Rectal smooth muscle tissue (tissue), 1 donor: ENCODE measurements at regions not wholly inside any gene's neighbourhood (a gene's known extent, or its start where the extent isn't known, plus 50 kb on each side); places are given as distances from the start of the nearest gene placed in this dataset.

ENCODE experiments used
- H3K27ac ChIP-seq: one replicate; pipeline ENCODE4 v1.7.0; 2013; ENCODE audit warnings: low read depth, low read length, inconsistent platforms
- H3K27me3 ChIP-seq: one replicate; pipeline ENCODE4 v1.7.0; 2013; ENCODE audit warnings: low read length; ENCODE audit not compliant: control insufficient read depth, insufficient read depth
- H3K36me3 ChIP-seq: one replicate; pipeline ENCODE4 v1.7.0; 2013; ENCODE audit warnings: low read length; ENCODE audit not compliant: control insufficient read depth, insufficient read depth
- H3K4me1 ChIP-seq: one replicate; pipeline ENCODE4 v1.7.0; 2013; ENCODE audit warnings: low read length; ENCODE audit not compliant: control insufficient read depth, insufficient read depth
- H3K4me3 ChIP-seq: one replicate; pipeline ENCODE4 v1.7.0; 2013; ENCODE audit warnings: low read length
- H3K9ac ChIP-seq: one replicate; pipeline ENCODE4 v1.7.0; 2013; ENCODE audit warnings: low read length

DNA sequence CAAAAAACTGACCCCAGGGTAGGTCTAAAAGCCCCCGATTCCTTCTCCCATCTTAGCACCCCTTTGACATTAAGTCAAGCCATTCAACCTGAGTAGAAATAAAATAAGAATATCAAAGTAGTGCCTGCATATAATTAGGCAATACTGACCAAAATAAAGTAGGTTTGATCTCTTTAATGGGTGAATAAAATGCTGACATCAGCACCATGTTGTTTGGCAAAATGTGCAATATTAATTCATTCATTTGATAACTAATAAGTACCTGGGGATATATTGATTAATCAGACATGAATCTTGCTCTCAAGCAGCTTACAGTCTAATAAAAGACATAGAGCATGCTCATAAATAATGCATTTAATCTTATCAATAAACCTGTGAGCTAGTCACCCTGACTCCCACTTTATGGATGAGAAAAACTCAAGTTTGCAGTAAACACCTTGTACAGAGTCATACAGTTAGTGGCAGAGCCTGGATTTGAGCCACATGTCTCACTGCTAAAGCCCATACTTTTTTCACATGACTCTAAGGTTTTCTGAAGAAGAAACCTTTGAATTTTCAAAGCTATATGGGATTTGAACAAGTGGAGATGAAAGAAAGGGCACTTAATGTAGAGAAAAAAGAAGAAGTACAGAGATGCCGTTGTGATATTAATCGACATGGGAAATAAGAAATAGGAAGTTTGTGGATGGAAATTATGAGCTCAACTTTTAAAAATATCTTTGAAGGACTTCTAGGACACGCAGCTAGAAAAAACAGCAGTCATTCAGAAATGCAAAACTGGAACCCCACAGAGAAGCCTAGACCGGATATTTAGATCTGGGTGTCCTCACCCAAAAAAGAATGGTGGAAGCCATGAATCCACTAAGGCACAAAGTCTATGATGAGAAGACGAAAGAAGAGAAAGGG lies 183.9 kb downstream of the TOMM20 start:
- H3K36me3 ChIP-seq = no peaks in the 10 kb centered on the region
- H3K27ac ChIP-seq = no peak overlapping the region
- H3K27me3 ChIP-seq = no peaks in the 10 kb centered on the region
- no peak overlapping the region for H3K4me3 ChIP-seq
- no peaks in the 10 kb centered on the region for H3K4me1 ChIP-seq
- H3K9ac ChIP-seq = no peak overlapping the region

DNA sequence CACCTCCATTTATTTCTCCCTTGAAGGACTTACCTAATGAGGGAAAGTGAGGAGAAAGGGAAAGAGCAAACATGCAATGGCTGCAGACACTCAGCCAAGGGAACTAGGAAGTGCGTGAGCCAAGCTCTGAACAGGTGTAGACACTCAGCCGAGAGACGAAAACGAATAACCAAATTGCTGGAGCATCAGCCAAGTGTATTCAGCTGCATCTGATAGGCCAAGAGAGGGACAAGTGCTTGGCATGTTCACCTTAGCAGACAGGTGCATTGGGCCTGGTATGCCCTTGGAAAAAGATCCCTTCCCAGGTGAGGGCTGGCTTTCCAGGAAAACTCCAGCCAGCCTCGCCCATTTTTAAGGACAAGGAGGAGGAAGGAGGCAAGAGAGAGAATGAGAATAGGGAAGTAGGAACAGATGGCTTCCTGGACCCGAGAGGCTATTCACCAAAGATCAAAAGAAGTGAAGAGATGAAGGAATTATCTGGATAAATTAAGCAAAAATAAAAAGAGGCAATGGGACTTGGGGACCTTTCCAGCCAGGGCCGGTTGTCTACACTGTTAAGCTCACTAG lies 184.7 kb downstream of the TOMM20 start:
- Histone ChIP-seq H3K36me3 (no peaks in the 10 kb centered on the region), H3K4me1 (no peaks in the 10 kb centered on the region), H3K9ac (no peak overlapping the region), H3K4me3 (no peak overlapping the region), H3K27ac (no peak overlapping the region), H3K27me3 (no peaks in the 10 kb centered on the region)

DNA sequence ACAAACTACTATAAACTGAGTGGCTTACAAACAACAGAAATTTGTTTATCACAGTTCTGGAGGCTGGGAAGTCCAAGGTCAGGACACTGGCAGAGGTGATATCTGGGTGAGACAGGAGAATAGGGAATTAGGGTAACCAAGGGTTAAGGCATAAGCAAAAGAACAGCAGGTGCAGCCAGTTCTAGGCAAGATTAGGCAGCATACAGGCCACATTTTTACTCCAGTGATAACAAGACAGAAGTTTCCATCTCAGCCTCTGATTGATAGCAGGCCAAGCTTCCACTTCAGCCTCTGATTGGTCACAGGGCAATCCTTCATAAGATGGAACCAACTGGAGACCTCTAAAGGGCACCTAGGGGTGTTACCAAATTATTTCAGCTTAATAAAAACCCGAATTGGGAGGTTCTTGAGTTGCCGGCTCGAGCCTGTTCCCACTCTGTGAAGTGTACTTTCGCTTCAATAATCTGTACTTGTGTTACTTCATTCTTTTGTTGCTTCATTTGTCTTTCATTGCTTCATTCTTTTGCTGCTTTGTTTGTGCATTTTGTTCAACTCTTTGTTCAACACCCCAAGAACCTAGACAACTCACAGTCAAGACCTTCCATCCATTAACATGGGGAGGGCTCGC lies 185.6 kb downstream of the TOMM20 start:
- H3K4me3 ChIP-seq = no peak overlapping the region
- H3K9ac ChIP-seq = no peak overlapping the region
- no peaks in the 10 kb centered on the region for H3K36me3 ChIP-seq
- H3K27me3 ChIP-seq = no peaks in the 10 kb centered on the region
- H3K27ac ChIP-seq = no peak overlapping the region
- no peaks in the 10 kb centered on the region for H3K4me1 ChIP-seq

DNA sequence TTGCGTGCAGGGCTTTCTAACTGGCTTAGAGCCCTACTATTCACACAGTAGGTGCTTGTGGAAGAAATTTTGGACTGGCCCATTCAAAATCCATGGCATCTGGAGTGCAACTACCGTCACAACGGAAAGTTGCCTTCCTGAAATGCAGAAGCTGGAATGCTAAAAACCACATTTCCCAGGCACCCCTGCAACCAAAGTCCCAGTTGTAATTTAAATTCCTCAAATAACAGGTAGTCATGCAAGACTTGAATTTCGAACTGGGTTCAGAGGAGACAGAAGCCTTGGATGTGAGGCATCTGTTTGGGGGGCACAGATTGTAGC lies 186.7 kb downstream of the TOMM20 start:
- Histone ChIP-seq H3K4me1 (no peaks in the 10 kb centered on the region), H3K36me3 (no peaks in the 10 kb centered on the region)

DNA sequence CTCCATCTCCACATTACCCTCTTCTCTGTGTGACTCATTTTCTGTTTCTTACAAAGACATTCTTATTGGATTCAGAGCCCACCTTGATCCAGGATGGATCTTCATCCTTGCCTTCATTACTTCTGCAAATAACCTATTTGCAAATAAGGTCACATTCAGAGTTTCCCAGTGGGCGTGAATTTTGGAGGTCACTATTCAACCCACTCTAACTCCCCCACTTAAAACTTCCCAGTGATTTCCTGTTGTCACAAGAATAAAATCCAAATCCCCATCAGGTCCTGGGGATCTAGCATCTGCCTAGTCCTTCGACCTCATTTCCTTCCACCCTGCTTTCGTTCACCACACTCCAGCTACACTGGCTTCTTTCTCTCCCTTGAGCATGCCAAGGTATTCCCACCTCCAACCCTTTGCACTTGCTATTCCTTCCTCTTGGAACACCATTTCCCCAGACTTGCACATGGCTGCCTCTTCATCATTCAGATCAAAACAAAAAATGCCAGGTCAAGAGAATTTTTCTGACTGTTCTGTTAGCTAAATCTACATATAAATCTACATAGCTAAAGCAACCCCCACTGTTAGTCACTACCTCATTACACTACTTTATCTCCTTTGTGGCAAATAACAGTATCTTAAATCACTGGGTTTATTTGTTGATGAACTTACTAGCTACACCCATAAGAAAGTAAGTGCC lies 187.2 kb downstream of the TOMM20 start:
- Histone ChIP-seq H3K36me3 (no peaks in the 10 kb centered on the region), H3K27me3 (no peaks in the 10 kb centered on the region), H3K4me1 (no peaks in the 10 kb centered on the region), H3K9ac (no peak overlapping the region), H3K27ac (no peak overlapping the region), H3K4me3 (no peak overlapping the region)

More for the DNA sequence above, 186.7 kb downstream of the TOMM20 start:
- Histone ChIP-seq H3K27ac (no peak overlapping the region), H3K9ac (no peak overlapping the region), H3K4me3 (no peak overlapping the region), H3K27me3 (no peaks in the 10 kb centered on the region)

DNA sequence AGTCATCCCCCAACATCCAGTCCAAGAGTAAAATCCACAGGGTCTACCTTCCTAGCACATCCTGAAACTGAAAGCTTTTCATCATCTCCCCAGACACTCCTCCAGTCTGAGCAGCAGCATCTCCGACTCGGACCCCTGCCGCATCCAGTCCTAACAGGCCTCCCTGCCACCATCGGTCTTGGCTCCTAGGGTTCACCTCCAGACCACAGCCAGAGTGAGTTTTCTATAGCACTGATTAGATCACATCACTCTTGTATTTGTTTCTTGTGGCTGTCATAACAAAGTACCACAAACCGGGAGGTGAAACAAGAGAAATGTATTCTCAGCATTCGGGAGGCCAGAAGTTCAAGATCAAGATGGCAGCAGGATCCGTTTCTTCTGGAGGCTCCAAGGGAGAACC lies 187.8 kb downstream of the TOMM20 start:
- Histone ChIP-seq H3K36me3 (no peaks in the 10 kb centered on the region), H3K9ac (no peak overlapping the region), H3K4me1 (no peaks in the 10 kb centered on the region), H3K27me3 (no peaks in the 10 kb centered on the region), H3K27ac (no peak overlapping the region), H3K4me3 (no peak overlapping the region)

DNA sequence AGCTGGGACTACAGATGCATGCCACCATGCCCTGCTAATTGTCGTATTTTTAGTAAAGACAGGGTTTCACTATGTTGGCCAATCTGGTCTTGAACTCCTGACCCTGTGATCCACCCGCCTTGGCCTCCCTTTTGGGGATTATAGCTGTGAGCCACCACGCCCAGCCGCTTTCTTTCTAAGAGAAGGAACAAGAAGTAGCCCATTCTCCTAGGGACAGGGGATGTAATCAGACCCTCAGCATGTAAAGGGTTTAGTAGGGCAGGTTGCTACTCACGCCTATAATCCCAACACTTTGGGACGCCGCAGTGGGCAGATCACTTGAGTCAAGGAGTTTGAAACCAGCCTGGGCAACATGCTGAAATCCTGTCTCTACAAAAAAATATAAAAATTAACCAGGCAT lies 189.7 kb downstream of the TOMM20 start:
- Histone ChIP-seq H3K9ac (no peak overlapping the region), H3K36me3 (no peaks in the 10 kb centered on the region), H3K27ac (no peak overlapping the region), H3K4me3 (no peak overlapping the region), H3K27me3 (no peaks in the 10 kb centered on the region), H3K4me1 (no peaks in the 10 kb centered on the region)

DNA sequence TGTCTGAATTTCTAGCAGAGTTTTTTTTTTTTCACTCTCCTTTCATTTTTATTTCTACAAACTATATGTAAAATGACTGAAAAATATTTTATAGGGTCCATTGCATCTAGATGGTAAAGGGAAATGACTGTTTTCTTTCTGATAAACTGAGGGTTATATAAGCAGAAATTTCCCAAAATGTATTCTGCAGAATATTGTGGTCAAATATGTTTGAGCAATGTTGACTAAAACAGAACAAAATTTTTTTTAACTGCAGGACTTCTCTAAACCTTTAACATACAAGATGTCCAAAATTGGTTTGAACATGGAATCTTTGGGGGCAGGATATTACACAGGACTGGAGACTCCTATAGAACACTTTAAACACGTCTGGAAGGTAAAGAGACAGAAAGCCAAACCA lies 190.5 kb downstream of the TOMM20 start:
- Histone ChIP-seq H3K4me1 (no peaks in the 10 kb centered on the region), H3K4me3 (no peak overlapping the region), H3K27ac (no peak overlapping the region), H3K9ac (no peak overlapping the region), H3K27me3 (no peaks in the 10 kb centered on the region), H3K36me3 (no peaks in the 10 kb centered on the region)

DNA sequence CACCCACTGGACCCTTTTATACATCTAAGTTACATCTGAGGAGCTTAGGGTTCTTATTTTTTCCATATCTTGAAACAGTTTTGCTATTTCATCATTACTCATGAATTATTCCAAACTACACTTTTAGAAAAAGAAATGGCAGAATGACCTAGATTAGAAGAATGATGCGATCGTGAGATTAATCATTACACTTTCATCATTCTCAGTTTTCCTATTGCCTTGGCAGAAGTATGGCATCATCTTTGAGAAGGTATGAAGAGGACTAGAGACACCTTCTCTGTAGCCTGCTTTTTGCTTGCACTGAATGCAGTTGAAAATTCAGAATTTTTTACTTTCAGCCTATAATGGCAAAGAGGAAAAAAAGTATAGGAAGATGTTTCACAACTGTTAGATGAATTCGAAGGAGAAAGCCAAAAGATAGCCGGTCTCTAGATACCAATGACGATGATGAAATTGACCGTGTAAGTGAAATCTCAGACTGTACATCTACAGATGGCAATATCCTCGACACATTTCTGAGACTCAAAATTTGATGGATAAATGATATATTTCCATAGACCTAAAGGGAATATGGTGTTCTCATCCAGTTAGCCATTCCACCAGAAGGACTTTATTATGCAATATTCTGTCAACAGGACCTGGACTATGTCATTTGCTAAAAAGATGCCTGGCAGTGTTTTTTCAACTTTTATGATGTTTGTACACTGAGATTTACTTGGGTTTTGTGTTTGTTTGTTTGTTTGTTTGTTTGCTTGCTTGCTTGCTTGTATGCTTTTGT lies 191.8 kb downstream of the TOMM20 start:
- Histone ChIP-seq H3K4me3 (no peak overlapping the region), H3K27ac (no peak overlapping the region), H3K9ac (no peak overlapping the region), H3K27me3 (no peaks in the 10 kb centered on the region), H3K36me3 (no peaks in the 10 kb centered on the region), H3K4me1 (no peaks in the 10 kb centered on the region)

DNA sequence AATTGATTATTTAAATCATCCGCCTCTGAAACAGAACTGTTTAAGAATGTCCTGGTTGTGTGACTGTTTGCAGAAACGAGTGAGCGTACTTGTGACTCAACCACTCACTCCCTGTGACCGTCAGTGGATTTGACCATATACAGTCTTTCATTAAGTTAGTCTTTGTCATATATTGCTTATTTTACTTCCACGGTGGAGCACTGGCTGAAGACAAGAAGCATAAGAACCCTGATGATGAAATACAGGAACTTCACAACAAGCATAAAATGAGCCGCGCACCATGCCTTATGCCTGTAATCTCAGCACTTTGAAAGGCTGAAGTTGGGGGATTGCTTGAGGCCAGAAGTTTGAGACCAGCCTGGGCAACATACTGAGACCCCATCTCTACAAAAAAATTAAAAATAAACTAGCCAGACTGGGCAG lies 194.0 kb downstream of the TOMM20 start:
- no peak overlapping the region for H3K4me3 ChIP-seq
- H3K9ac ChIP-seq = no peak overlapping the region
- H3K27me3 ChIP-seq = no peaks in the 10 kb centered on the region
- no peaks in the 10 kb centered on the region for H3K4me1 ChIP-seq
- no peaks in the 10 kb centered on the region for H3K36me3 ChIP-seq
- H3K27ac ChIP-seq = no peak overlapping the region

DNA sequence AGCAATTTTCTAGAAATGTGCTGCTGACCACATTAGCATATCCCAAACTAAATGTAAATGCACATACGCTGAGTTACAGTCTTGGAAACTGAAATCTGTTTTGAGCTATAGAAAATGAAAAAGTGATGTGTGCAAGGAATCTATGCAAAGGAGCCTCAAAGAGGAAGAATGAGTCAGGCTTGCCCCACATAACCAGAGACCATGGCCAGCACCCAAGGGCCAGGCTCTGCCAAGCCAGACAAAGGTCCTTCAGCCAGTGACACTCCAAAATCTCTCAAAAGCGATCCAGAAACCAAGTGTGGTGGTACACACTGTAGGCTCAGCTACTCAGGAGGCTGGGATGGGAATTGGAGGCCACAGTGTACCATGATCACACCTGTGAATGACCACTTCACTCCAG lies 195.2 kb downstream of the TOMM20 start:
- H3K36me3 ChIP-seq = no peaks in the 10 kb centered on the region
- no peaks in the 10 kb centered on the region for H3K27me3 ChIP-seq
- no peak overlapping the region for H3K9ac ChIP-seq
- no peak overlapping the region for H3K27ac ChIP-seq
- no peaks in the 10 kb centered on the region for H3K4me1 ChIP-seq
- no peak overlapping the region for H3K4me3 ChIP-seq
